ENCODE measurements at regions not wholly inside any gene's neighbourhood (a gene's known extent, or its start where the extent isn't known, plus 50 kb on each side); places are given as distances from the start of the nearest gene placed in this dataset.
A peak's percentile ranks its signal among the peaks of the same experiment; 100 is the strongest.

DNA sequence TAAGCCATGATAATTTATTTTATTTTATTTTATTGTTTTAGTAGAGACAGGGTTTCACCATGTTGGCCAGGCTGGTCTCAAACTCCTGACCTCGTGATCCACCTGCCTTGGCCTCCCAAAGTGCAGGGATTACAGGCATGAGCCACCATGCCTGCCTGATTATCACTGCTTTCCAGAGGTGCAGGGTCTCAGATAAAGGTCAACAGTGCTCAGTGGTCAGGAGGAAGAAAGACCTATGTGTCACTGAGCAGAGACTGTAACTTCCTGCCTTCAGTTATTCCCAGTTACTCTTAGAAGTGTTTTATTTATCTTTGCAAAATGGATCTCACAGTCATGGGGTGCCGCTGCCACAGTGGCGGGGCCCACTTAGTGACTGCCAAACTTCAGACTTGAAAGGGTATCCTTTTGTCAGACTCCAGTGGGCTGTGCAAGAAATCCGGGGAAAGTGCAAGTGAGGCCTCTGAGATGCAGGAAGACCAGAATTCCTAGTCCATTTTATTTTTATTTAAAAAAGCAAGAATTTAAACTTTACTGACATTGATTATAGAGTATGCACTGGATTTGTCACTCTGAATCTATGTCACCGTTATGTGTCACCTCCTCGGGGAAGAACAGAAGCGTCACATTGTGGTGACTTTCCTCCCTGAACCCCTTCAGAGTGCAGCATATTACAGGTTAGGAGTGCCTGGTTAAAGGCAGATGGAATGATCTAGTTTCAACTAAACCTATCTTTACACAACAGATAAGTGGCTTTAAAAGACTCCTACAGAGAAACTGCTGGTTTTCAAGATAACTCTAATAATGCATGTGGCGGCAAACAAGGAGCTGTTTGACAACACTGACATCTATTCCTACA, 59.1 kb upstream of the BICD1 start:
- Histone ChIP-seq H2AFZ (ENCODE audit: low read length) (0 out of 2 replicates have a peak overlapping the region, but pooled peaks have one; percentile 35), H3K4me3 (ENCODE audit: low read depth, low read length, poor library complexity, severe bottlenecking) (no peak overlapping the region), H3K36me3 (ENCODE audit: insufficient read depth, low read length) (peaks cover 4% of the 10 kb centered on the region; the same call in 1 of the 2 replicates)

DNA sequence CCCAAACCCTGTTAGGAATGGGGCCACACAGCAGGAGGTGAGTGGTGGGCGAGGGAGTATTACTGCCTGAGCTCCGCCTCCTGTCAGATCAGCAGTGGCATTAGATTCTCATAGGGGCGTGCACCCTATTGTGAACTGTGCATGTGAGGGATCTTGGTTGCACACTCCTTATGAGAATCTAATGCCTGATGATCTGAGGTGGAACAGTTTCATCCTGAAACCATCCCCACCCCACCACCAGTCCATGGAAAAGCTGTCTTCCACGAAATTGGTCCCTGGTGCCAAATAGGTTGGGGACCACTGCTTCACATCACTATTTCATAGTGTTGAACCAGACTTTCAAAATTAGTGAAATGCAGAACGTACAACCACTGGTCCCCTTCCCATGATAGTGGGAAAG, 57.9 kb upstream of the BICD1 start:
- Histone ChIP-seq H3K79me2 (ENCODE audit: insufficient read depth, low read depth, low read length) (no peaks in the 10 kb centered on the region), H3K27ac (ENCODE audit: low read depth, low read length, poor library complexity, severe bottlenecking) (no peak overlapping the region), H2AFZ (ENCODE audit: low read length) (no peak overlapping the region), H3K9me2 (ENCODE audit: insufficient read depth, low read length) (no peaks in the 10 kb centered on the region), H3K4me2 (ENCODE audit: low read length) (no peak overlapping the region), H3K9me3 (ENCODE audit: low read length) (peaks cover 21% of the 10 kb centered on the region), H3K4me1 (ENCODE audit: insufficient read depth, low read length, poor library complexity, severe bottlenecking) (no peaks in the 10 kb centered on the region), H3K36me3 (ENCODE audit: insufficient read depth, low read length) (no peaks in the 10 kb centered on the region; the same call in 1 of the 2 replicates), H3K4me3 (ENCODE audit: low read depth, low read length, poor library complexity, severe bottlenecking) (no peak overlapping the region), H4K20me1 (ENCODE audit: insufficient read depth, low read length) (no peaks in the 10 kb centered on the region)
- POLR2A ChIA-PET = interaction anchor here (0.6 to 1.0 kb wide), 3 partner anchors 22 to 396 kb away, joined by 4 to 5 read pairs (median 4); no protein-coding TSS in a partner anchor
- TF ChIP-seq, protein P1, sequence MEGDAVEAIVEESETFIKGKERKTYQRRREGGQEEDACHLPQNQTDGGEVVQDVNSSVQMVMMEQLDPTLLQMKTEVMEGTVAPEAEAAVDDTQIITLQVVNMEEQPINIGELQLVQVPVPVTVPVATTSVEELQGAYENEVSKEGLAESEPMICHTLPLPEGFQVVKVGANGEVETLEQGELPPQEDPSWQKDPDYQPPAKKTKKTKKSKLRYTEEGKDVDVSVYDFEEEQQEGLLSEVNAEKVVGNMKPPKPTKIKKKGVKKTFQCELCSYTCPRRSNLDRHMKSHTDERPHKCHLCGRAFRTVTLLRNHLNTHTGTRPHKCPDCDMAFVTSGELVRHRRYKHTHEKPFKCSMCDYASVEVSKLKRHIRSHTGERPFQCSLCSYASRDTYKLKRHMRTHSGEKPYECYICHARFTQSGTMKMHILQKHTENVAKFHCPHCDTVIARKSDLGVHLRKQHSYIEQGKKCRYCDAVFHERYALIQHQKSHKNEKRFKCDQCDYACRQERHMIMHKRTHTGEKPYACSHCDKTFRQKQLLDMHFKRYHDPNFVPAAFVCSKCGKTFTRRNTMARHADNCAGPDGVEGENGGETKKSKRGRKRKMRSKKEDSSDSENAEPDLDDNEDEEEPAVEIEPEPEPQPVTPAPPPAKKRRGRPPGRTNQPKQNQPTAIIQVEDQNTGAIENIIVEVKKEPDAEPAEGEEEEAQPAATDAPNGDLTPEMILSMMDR (conservative IDR thresholded peaks at IDR 0.05; ENCODE audit: low read length) = no peak
- TF ChIP-seq EZH2phosphoT487 (IDR thresholded peaks at IDR 0.05; ENCODE audit: borderline replicate concordance, low read depth, low read length) = no peak
- CTCF ChIA-PET (ENCODE audit: unreplicated experiment) = no interaction called here
- no peak for DNase-seq (ENCODE audit: low spot score)
- no TSS peak for BruUV-seq (replicated peaks)
- intact Hi-C loops (cut with micrococcal nuclease; ENCODE audit: unreplicated experiment) = no loop called here

More for the DNA sequence above, 59.1 kb upstream of the BICD1 start:
- Histone ChIP-seq H4K20me1 (ENCODE audit: insufficient read depth, low read length) (no peaks in the 10 kb centered on the region), H3K9me2 (ENCODE audit: insufficient read depth, low read length) (no peaks in the 10 kb centered on the region), H3K79me2 (ENCODE audit: insufficient read depth, low read depth, low read length) (no peaks in the 10 kb centered on the region), H3K4me2 (ENCODE audit: low read length) (no peak overlapping the region), H3K9me3 (ENCODE audit: low read length) (peaks cover 26% of the 10 kb centered on the region), H3K27ac (ENCODE audit: low read depth, low read length, poor library complexity, severe bottlenecking) (no peak overlapping the region), H3K4me1 (ENCODE audit: insufficient read depth, low read length, poor library complexity, severe bottlenecking) (no peaks in the 10 kb centered on the region)
- CTCF ChIA-PET (ENCODE audit: unreplicated experiment) = interaction anchor here (0.6 kb wide), 1 partner anchor 74 kb away, joined by 3 read pairs; no protein-coding TSS in a partner anchor
- BruUV-seq (replicated peaks) = no TSS peak
- DNase-seq (ENCODE audit: low spot score) = no peak
- POLR2A ChIA-PET = interaction anchor here (0.6 to 1.0 kb wide), 2 partner anchors 23 to 1323 kb away, joined by 3 to 5 read pairs; no protein-coding TSS in a partner anchor
- intact Hi-C loops (cut with micrococcal nuclease; ENCODE audit: unreplicated experiment) = no loop called here
- no peak for TF ChIP-seq EZH2phosphoT487 (IDR thresholded peaks at IDR 0.05; ENCODE audit: borderline replicate concordance, low read depth, low read length)
- TF ChIP-seq, protein P1 (conservative IDR thresholded peaks at IDR 0.05; ENCODE audit: low read length) = no peak

DNA sequence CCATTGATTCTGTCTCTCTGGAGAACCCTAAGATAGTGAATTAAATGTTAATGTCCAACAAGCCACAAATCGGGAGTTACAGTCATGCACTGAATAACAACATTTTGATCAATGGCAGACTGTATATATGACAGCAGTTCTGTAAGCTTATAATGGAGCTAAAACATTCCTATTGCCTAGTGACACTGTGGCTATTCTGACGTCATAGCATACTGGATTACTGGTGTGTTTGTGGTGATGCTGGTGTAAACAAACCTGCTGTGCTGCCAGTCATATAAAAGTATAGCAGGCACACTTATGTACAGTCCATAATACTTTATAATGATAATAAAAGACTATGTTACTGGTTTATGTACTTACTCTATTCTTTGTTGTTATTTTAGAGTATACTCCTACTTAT, 56.7 kb upstream of the BICD1 start:
- BruUV-seq (replicated peaks) = no TSS peak
- H3K4me3 ChIP-seq (ENCODE audit: low read depth, low read length, poor library complexity, severe bottlenecking) = no peak overlapping the region
- no peaks in the 10 kb centered on the region for H3K9me2 ChIP-seq (ENCODE audit: insufficient read depth, low read length)
- TF ChIP-seq, protein P1 (conservative IDR thresholded peaks at IDR 0.05; ENCODE audit: low read length) = no peak
- TF ChIP-seq EZH2phosphoT487 (IDR thresholded peaks at IDR 0.05; ENCODE audit: borderline replicate concordance, low read depth, low read length) = no peak
- no peak overlapping the region for H2AFZ ChIP-seq (ENCODE audit: low read length)
- H3K4me1 ChIP-seq (ENCODE audit: insufficient read depth, low read length, poor library complexity, severe bottlenecking) = no peaks in the 10 kb centered on the region
- H3K36me3 ChIP-seq (ENCODE audit: insufficient read depth, low read length) = no peaks in the 10 kb centered on the region; the same call in 1 of the 2 replicates
- no peak overlapping the region for H3K4me2 ChIP-seq (ENCODE audit: low read length)
- H3K9me3 ChIP-seq (ENCODE audit: low read length) = peaks cover 20% of the 10 kb centered on the region
- H4K20me1 ChIP-seq (ENCODE audit: insufficient read depth, low read length) = no peaks in the 10 kb centered on the region
- intact Hi-C loops (cut with micrococcal nuclease; ENCODE audit: unreplicated experiment) = no loop called here
- no peak for DNase-seq (ENCODE audit: low spot score)
- H3K79me2 ChIP-seq (ENCODE audit: insufficient read depth, low read depth, low read length) = no peaks in the 10 kb centered on the region
- no peak overlapping the region for H3K27ac ChIP-seq (ENCODE audit: low read depth, low read length, poor library complexity, severe bottlenecking)
- POLR2A ChIA-PET = interaction anchor here (0.6 to 1.3 kb wide), 8 partner anchors 13 to 625 kb away, joined by 3 to 8 read pairs (median 3); no protein-coding TSS in a partner anchor
- CTCF ChIA-PET (ENCODE audit: unreplicated experiment) = no interaction called here

Data from OCI-LY7 (cell line).